ENCODE measurements at regions not wholly inside any gene's neighbourhood (a gene's known extent, or its start where the extent isn't known, plus 50 kb on each side); places are given as distances from the start of the nearest gene placed in this dataset.

DNA sequence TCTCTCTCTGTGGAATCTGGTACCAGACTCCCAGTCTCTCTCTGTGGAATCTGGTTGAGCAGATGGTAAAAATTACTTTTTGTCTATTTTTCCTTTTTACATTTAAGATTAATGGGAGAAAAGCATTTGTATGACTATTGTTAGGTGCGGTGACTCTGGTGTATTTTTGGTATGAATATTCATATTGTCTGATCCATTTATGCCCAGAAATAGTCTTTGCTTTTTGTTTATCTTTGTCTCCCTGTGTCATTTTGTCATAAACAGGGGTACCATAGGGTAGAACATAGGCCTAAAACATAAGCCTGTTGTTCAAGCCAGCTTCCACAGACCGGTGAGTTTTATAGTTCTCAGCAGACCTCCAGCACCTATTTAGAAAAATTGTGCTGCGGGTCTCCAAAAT lies 78.7 kb downstream of the ETS2 start:
- Histone ChIP-seq H3K36me3 (no peaks in the 10 kb centered on the region), H3K4me1 (no peaks in the 10 kb centered on the region), H3K27ac (no peak overlapping the region), H3K4me3 (no peak overlapping the region), H3K27me3 (no peaks in the 10 kb centered on the region), H3K9me3 (peaks cover 3 to 45% of the 10 kb centered on the region in 2 donors)
- intact Hi-C loops (cut with DNase I) = no loop called here
- ATAC-seq (no peak), DNase-seq (no peak)
- TF ChIP-seq, protein P1, sequence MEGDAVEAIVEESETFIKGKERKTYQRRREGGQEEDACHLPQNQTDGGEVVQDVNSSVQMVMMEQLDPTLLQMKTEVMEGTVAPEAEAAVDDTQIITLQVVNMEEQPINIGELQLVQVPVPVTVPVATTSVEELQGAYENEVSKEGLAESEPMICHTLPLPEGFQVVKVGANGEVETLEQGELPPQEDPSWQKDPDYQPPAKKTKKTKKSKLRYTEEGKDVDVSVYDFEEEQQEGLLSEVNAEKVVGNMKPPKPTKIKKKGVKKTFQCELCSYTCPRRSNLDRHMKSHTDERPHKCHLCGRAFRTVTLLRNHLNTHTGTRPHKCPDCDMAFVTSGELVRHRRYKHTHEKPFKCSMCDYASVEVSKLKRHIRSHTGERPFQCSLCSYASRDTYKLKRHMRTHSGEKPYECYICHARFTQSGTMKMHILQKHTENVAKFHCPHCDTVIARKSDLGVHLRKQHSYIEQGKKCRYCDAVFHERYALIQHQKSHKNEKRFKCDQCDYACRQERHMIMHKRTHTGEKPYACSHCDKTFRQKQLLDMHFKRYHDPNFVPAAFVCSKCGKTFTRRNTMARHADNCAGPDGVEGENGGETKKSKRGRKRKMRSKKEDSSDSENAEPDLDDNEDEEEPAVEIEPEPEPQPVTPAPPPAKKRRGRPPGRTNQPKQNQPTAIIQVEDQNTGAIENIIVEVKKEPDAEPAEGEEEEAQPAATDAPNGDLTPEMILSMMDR (IDR thresholded peaks at IDR 0.05) = no peak

DNA sequence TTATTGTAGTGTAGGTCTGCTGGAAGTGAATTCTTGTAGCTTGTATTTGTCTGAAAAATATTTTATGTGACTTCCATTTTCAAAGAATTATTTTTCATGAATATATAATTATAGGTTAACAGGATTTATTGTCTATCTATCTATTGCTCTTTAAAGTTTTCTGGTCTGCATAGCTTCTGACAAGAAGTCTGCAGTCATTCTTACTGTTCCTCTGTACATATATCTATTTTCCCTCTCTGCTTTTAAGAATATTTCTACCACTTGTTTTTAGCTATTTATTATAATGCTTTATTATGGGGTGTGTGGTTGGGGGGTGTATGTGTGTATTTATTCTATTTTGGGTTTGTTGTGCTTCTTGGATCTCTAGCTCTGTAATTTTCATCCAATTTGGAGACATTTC lies 77.4 kb downstream of the ETS2 start:
- Histone ChIP-seq H3K36me3 (no peaks in the 10 kb centered on the region), H3K9me3 (peaks cover 3 to 40% of the 10 kb centered on the region in 2 donors), H3K4me1 (peaks cover 0 to 4% of the 10 kb centered on the region in 2 donors), H3K27me3 (no peaks in the 10 kb centered on the region), H3K27ac (no peak overlapping the region), H3K4me3 (no peak overlapping the region)
- ATAC-seq = no peak
- no peak for DNase-seq
- TF ChIP-seq, protein P1 (IDR thresholded peaks at IDR 0.05) = no peak
- intact Hi-C loops (cut with DNase I) = no loop called here

- DNase-seq (no peak), ATAC-seq (no peak)
- Histone ChIP-seq H3K4me1 (peaks cover 0 to 4% of the 10 kb centered on the region in 2 donors), H3K9me3 (peaks cover 3 to 20% of the 10 kb centered on the region in 2 donors), H3K27me3 (no peaks in the 10 kb centered on the region), H3K27ac (no peak overlapping the region), H3K36me3 (no peaks in the 10 kb centered on the region), H3K4me3 (no peak overlapping the region)
- TF ChIP-seq, protein P1 (IDR thresholded peaks at IDR 0.05) = no peak
- intact Hi-C loops (cut with DNase I) = no loop called here
These were observed 75.4 kb downstream of the ETS2 start for GRCh38 chr21:38881131-38881530.

- no peak overlapping the region for H3K27ac ChIP-seq
- intact Hi-C loops (cut with DNase I) = no loop called here
- H3K36me3 ChIP-seq = no peaks in the 10 kb centered on the region
- DNase-seq (no peak), ATAC-seq (no peak)
- H3K4me3 ChIP-seq = no peak overlapping the region
- H3K27me3 ChIP-seq = no peaks in the 10 kb centered on the region
- H3K4me1 ChIP-seq = peaks cover 0 to 5% of the 10 kb centered on the region in 2 donors
- H3K9me3 ChIP-seq = peaks cover 3 to 18% of the 10 kb centered on the region in 2 donors
- TF ChIP-seq, protein P1 (IDR thresholded peaks at IDR 0.05) = no peak
These were observed 74.8 kb downstream of the ETS2 start for GRCh38 chr21:38880577-38880966.

- H3K27ac ChIP-seq = no peak overlapping the region
- intact Hi-C loops (cut with DNase I) = no loop called here
- peaks cover 0 to 8% of the 10 kb centered on the region in 2 donors for H3K4me1 ChIP-seq
- TF ChIP-seq, protein P1 (IDR thresholded peaks at IDR 0.05) = no peak
- ATAC-seq (no peak), DNase-seq (no peak)
- peaks cover 3 to 18% of the 10 kb centered on the region in 2 donors for H3K9me3 ChIP-seq
- no peaks in the 10 kb centered on the region for H3K27me3 ChIP-seq
- H3K36me3 ChIP-seq = no peaks in the 10 kb centered on the region
- no peak overlapping the region for H3K4me3 ChIP-seq
These were observed 74.3 kb downstream of the ETS2 start for GRCh38 chr21:38879912-38880576.

All from left lung (tissue), 4 donors.